SW480 (cell line): ENCODE measurements at regions not wholly inside any gene's neighbourhood (a gene's known extent, or its start where the extent isn't known, plus 50 kb on each side); places are given as distances from the start of the nearest gene placed in this dataset.
"Not testable (repeated sequence)": the region's sequence is repeated elsewhere in the genome, so short reads cannot be mapped to it uniquely, and the experiment has no call there.

Experiments
- DNase-seq: peaks from one replicate; pipeline ENCODE4 v3.0.0-alpha.2; 2016; ENCODE audit warnings: low spot score

DNA sequence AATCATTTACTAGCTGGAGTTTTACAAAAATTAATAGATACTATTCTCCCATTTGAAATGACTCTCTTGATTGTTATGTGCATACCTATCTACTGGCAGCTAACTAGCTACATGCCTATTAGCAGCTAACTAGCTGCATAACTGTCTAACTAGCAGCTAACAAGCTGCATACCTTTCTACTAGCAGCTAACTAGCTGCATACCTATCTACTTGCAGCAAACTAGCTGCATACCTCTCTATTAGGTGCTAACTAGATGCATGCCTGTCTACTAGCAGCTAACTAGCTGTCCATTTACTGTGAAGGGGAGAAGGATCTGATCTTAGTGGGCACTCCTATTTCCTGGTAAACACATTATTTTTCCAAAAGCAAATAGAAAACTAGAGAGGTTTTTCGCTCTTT lies 439.4 kb upstream of the PFKP start:
- no peak for DNase-seq

DNA sequence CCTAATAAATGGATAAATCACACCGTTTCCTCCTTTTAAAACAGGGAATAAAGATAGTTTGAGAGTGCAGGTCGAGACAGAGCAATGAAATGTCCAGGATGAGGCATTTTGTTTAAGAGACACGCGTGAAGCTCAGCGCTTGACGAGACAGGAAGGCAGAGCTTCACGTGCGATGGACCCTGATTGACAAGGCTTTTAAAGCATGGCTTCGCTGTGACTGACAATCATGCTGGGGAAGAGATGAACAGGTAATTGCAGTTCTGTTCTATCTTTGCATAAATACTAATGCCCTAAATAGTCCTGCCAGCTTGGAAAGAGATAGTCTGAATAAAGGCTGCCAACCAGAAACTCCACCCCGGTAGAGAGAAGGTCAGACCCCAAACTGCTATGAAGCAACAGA lies 442.3 kb upstream of the PFKP start:
- no peak for DNase-seq

DNA sequence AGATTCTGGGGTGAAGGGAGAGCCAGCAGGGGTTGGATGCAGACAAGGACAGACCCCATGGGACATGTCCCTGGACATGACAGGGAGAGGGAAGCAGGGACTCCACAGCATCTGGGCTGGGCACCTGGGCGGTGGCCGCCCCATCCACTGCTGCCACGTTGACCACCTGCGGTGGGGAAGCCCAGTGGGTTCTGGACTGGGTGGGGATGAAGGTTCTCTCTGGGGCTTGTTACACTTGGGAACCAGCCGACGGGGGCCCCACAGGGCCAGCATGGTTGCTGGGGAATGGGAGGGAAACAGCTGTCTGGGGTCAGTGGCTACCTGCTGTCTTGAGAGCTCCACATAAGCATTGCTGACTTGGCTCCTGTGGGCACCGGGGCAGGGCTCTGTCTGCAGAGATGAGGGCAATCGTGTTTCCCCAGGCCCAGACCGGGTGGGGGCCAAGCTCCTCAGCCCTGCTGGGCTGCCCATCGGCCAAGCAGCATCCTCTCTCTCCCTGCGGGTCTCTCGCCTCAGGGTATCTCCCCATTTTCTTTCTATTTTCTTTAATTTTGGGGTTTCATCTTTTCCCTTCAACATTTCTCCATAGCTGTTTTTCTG lies 443.6 kb upstream of the PFKP start:
- no peak for DNase-seq

DNA sequence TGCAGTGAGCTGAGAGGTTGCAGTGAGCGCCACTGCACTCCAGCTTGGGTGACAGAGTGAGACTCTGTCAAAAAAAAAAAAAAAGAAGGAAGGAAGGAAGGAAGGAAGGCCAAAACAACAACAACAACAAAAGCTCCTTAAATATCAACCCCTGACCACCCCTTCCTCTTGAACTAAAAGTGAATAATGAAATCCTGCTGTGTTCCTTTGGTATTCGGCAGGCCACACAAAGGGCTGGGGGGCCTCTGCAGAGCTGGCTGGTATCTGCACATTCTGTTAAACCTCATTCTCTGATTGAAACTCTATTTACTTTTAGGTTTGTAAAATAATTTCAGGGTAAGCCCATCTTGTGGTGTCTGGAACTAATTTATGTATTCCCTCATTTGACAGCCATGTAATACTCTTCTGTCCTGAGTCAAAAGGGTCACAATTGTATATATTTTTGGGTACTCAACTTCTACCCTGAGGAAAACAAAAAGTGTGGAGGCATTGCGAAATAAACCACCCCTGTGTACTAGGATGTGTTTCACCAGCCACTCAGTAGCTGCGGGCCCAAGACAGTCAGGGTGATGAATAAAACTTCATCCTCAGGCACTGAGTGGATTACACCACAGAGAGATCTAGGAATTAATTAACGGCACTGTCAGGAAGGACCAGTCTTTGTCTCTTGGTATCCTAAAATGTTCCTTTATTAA lies 446.4 kb upstream of the PFKP start:
- no peak for DNase-seq

DNA sequence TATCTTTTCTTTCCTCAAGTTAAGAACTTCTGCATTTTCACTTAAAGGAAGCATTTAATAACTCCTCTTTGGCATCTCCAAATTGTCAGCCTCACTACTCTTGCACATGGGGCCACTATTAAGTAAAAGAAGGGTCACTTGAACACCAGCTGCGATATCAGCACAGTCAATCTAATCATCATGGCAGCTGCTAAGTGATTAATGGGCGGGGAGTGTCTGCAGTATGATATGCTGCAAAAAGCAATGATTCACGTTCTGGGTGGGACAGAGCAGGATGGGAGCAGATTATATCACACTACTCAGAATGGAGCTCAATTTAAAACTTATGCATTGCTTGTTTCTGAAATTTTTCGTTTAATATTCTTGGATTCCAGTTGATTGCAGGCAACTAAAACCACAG lies 447.4 kb upstream of the PFKP start:
- no peak for DNase-seq

DNA sequence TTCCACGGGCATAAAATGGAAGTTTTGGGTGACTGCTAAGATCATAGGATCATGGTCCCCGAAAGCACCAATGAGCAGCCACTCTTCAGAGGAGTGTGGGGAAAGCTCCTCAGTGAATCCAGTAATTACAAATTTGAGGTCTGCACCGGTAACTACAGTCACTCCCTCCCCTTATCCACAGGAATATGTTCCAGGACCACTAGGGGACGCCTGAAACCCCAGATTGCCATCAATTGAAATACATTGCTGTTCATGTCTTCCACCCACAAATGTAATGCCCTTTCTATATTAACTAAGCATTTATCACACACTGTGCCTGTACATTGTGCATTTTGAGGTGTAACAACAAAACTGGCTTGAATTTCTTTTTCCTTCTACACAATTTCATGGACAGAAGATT lies 447.9 kb upstream of the PFKP start:
- DNase-seq, result peak; percentile 5

DNA sequence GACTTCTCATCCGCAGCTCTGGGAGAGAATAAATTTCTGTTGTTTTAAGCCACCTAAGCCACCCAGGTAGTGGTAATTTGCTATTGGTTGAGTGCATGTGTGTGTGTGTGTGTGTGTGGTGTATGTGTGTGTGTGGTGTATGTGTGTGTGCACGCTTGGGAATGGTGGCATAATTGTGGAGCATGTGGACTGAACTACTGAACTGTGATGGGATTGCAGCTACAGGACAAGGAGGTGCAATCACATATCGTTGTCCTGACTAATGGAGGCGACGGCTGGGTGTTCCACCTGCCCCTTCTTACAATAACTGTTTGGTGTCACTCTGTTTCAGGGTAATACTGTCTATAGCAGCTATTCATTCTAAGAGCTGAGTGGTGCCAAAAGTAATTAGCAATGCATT lies 448.7 kb upstream of the PFKP start:
- no peak for DNase-seq

DNA sequence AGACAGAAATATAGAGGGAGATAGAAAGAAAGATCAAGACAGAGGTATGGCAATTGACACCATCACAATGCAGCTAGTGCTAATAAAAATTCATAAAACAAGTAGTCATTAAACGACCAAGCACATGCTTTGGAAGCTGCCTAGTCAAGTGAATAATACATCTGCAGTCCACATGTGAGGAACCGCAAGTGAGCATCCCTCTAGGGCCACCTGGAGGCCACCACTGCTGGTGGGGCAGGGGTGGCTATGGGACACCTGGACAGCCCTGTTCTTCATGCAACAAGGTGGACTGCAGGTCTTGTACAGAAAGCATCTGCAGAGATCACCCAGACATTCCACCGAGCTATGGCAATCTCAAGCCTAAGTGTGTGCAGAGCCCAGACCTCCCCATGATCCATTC lies 451.1 kb upstream of the PFKP start:
- no peak for DNase-seq

DNA sequence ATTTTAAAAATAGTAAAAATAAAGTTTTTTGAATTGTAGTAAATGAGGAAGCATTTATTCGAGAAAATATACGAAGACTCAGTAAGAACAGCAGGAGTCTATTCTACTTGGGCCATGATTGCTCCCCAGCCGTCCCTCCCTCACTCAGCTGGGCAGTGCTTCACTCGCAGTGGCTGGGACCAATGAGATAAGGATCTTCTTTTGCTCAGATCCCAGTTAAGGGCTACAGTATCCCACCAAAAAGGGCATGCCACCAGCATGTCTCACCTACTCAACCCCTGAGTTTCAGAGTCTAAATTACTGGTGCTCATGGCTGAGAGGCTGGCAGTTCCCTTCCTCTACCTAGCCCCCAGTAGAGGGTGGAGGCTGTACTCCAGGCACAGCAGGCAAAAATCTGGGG lies 455.7 kb upstream of the PFKP start:
- no peak for DNase-seq

DNA sequence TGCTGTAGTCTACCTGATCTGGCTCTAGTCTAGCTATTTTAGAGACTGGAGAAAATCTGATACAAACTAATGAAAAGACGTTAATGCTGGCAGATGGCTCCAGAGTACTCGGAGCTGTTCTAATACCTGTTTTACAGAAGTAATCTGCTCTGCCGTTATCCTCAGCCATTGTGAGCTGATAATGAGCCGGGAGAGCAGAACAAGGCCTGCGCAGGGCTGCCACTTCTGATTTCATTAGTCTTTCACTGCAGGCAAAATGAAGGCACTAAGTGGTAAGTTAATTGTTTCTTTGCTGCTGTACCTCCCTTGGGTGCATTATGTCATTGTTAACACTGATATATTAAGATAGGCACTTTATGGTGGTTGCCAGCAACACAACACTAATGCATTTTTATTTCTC lies 456.4 kb upstream of the PFKP start:
- no peak for DNase-seq

DNA sequence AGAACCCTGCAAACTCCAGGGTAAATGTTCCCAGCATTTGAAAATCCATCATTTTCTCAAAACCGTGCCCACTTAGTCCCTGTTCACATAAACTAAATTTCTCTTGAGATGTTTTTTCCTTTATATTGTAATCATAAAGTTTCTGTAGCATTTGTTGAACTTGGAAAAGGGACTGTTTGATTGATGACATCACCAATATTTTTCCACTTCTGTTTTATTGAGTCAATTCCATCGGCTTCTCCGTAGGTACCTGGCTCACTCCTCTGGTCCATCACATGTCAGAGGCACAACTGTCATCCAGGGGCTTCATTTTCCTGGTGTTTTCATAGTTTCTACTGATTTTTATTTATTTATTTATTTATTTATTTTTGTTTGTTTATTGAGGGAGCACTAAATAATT lies 462.5 kb upstream of the PFKP start:
- DNase-seq, result no peak

DNA sequence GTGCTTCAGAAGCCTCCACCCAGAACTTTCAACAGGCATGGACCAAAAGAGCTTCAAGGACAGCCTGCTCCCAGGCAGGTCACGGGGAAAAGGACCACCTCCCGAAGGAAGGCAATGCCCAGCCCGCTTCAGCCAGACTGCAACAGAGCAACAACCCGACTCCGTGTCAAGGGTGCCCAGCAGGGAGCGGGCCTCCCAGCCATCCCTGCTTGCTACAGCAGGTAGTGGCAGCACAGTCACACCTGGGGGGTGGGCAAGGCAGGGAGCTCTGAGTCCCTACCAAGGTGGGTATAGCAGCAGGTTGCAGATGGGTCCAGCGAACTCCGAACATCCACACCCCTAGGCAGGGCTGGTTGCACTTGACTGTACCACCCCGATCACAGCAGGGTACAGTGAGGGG lies 467.8 kb upstream of the PFKP start:
- no peak for DNase-seq

DNA sequence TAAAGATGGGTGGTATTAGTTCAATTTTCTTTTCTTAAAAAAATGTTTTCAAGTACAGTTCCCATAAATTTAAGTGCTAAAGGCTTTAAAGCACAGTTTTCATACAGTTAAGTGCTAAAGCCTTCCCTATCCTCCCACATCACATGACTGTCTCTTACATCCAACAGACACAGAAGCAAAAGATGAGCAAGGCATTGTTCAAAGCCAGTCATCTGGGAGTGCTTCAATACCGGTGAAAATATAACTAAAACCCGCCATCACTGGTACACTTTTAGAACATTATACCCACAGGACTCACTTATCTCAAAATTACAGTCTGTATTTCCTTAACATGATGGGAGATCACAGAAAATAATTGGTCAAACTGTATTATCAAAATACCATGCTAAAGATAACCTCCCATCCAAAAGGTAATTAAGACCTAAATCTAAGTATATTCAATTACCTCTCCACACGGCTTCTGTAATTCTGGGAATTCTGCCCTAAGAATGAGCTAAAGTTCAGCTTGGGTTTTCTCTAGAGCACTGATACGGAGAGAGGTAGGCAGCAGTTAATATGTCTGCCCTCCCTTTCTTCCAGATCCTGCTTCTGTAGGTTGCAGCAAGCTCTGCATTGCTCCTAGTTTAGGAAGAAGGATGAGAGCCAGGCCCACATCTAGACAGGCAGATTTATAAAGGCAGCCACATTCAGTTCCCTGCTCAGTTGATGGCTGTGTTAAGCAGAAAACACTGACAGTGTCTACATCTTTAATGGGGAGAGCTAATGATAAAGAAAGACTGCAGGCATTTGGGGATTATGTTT lies 474.8 kb upstream of the PFKP start:
- no peak for DNase-seq

DNA sequence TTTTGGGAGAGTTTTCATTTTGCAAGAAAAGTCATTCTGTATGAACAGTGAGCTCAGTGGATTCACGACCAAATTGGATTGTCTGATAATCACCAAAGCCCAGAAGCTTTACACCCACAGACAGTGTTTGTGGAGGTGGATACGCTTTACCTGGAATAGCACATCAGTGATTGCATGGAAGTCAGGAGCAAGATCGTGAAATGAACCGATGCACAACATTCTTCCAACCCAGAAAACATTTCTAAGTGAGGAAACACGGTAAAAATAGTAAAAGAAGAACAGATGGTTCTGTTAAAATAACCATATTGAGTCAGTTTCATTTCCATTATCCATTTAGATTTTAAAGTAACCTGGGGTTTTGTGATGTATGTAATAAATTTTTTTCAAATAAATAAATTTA lies 478.2 kb upstream of the PFKP start:
- DNase-seq, result no peak

DNA sequence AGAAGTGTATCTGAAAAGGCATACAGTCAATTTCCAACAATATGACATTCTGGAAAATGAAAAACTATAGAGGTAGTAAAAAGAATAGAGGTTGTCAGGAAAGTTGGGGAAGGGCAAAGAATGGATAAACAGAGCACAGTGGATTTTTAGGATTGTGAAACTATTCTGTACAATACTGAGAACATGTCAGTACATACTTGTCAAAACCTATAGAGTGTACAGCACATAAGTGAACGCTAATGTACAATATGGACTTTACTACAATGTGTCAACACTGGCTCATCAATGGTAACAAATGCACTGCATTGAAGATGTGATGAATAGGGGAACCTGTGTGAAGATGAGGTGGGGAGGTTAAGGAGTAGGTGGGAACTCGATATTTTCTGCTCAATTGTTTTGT lies 483.0 kb upstream of the PFKP start:
- no peak for DNase-seq

DNA sequence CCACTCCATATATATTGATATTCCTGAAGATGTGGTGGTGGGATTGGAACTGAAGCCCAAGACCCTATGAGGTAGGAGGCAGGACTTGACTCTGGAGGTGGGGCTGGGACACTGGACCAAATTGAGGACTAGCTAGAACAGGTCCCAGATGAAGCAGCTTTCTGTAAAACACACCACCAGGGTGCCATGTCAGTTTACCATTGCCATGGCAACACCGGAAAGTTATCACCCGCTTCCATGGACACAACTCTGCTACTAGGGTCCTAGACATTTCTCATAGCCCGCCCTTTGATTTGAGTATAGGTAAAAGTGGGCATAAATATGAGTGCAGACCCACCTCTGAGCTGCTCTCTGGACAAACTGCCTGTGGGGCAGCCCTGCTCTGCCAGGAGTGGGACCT lies 490.5 kb upstream of the PFKP start:
- DNase-seq, result no peak

DNA sequence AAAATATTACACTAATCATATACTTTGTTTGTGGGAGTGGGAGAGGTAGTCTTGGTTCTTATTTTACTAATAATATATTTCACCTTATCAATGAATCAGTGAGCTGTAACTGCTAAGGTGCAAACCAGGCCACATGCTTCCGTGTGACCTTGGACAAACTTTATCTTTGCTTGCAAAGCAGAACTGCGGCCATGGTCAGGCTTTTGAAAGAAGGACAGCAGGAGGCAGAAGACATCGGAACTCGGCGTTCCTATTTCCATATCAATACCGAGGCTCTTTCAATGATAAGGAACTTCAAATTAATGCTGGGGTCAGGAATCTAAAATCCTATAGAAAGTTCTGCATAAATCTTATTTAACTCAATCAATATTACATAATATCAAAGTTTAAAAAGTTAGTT lies 491.9 kb upstream of the PFKP start:
- no peak for DNase-seq

DNA sequence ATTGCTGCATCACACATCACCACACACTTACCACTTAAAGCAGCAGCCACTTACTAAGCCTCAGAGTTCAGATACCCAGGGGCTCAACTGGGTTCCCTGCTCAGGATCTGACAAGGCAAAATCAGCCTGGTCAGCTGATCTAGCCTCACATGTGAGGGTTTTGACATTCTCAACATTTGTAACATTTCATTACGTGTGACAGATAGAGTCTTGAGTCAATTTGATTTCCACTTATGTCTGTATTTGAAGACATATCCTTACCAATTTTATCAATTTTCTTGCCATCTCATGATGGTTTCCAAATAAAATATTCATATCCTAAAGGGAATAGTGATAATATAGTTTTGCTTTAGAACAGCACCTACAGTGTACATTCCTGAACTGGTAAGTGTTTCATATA lies 494.7 kb upstream of the PFKP start:
- no peak for DNase-seq

DNA sequence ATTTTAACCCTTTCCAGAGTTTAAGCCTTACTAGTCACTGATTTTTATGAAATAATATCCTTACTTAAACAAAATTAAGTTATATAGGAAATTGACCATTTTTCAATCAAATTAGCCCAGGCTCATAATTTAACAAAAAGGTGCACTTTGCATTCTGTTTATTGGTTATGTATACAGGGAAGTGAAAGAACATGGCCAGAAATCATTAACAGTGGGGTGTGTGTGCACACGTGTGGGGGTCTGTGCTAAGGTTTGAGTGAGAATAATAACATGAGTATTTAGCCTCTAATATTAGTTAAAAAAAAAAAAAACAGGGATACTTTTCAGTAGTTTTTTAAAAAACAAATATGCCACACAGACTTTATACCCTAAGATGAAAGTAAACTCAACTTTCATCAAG lies 510.5 kb upstream of the PFKP start:
- DNase-seq, result no peak

DNA sequence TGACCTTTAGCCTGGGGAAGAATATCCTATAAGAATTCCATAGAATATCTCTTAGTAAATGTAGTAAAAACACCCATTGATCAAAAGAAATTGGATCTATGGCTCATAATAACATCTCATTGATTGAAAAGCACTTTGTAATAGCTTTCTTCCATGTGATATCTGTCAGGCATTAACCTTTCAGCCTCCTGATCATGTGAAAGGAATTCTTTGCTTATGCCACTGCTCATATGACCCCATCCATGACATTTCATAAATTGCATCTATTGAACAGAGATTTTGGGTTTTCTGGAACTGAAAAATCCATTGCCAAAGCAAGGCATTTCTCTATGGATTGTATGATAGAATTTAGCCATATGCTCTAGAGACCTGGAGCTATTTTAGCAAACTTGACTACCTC lies 519.3 kb upstream of the PFKP start:
- DNase-seq, result no peak

DNA sequence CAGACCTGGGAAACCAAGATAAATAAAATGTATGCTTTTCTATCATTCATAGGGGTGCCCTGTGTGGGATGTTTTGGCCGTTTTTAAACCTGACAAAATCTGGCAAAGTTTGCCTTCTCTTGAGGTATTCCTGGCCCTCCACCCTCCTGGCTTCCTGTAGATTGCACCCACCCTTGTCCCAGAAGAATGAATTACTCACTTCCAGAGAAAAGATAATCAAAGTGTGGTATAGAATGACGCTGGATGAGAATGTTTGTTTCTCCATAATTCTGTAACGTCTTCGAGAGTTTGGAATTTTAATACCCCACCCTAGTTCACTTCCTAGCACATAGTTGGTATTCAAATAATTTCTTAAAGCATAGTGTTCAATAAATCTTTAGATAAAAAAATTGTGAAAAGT lies 519.7 kb upstream of the PFKP start:
- no peak for DNase-seq

DNA sequence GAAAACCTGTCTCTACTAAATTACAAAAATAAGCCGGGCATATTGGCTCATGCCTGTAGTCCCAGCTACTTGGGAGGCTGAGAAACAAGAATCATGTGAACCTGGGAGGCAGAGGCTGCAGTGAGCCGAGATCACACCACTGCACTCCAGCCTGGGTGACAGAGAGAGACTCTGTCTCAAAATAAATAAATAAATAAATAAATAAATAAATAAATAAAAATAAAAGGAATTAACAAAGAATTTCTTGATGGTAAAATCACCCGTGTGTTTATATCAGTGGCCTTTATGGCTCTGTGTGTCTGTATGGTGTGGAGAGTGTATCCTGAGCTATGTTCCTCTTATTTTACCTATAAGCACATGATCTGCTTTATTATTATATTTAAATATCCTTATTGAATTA lies 520.5 kb upstream of the PFKP start:
- not testable (repeated sequence) for DNase-seq

DNA sequence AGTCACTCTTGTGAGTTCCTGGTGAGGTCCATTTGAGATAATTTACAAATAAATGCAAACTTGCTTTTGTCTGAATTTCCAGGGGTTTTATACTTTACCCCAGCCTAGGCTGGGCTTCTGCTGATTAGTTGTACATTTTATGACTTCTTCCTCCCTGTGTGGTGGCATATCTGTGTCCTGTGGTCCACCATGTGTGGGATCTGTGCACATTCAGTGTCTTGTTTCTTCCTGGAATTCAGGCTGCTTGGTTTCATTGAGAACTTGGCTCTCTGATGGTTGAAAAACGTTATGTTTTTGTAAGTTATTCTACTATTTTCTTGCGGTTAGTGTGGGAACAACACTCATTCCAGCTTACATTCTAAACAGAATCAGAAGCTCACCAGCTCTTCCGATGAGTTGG lies 523.4 kb upstream of the PFKP start:
- DNase-seq, result no peak
